ENCODE measurements at regions not wholly inside any gene's neighbourhood (a gene's known extent, or its start where the extent isn't known, plus 50 kb on each side); places are given as distances from the start of the nearest gene placed in this dataset.

GRCh38 chr5:67858471-67859031 lies 357.0 kb upstream of the PIK3R1 start:
- TF ChIP-seq POLR2AphosphoS5 (IDR thresholded peaks at IDR 0.05) = no peak
- no peak for TF ChIP-seq CTCF (IDR thresholded peaks at IDR 0.05)
